ENCODE measurements at regions not wholly inside any gene's neighbourhood (a gene's known extent, or its start where the extent isn't known, plus 50 kb on each side); places are given as distances from the start of the nearest gene placed in this dataset.

DNA sequence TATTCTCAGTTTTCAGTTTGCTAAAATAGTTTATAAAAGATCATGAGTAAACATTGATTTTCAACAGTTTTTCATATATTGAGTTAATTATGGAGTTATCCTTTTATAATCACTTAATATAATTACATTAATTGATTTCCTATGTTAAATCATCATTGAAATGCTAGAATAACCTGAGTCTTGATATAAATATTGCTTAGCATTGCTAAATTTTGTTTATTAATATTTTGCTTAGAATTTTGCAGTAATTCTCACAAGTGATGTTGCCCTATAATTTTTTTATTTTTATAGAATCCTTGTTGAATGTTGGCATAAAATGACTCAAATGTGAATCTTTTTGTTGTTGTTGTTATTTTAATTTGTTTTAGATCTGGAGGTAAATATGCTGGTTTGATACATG lies 654.2 kb downstream of the OTOL1 start:
- TF ChIP-seq EZH2phosphoT487 (IDR thresholded peaks at IDR 0.05; ENCODE audit: low read depth): no peak
- TF ChIP-seq, protein P1, sequence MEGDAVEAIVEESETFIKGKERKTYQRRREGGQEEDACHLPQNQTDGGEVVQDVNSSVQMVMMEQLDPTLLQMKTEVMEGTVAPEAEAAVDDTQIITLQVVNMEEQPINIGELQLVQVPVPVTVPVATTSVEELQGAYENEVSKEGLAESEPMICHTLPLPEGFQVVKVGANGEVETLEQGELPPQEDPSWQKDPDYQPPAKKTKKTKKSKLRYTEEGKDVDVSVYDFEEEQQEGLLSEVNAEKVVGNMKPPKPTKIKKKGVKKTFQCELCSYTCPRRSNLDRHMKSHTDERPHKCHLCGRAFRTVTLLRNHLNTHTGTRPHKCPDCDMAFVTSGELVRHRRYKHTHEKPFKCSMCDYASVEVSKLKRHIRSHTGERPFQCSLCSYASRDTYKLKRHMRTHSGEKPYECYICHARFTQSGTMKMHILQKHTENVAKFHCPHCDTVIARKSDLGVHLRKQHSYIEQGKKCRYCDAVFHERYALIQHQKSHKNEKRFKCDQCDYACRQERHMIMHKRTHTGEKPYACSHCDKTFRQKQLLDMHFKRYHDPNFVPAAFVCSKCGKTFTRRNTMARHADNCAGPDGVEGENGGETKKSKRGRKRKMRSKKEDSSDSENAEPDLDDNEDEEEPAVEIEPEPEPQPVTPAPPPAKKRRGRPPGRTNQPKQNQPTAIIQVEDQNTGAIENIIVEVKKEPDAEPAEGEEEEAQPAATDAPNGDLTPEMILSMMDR (IDR thresholded peaks at IDR 0.05; ENCODE audit: low read depth, low read length): no peak

Measured in OCI-LY3 (cell line).